B cell (primary cell): ENCODE measurements at regions not wholly inside any gene's neighbourhood (a gene's known extent, or its start where the extent isn't known, plus 50 kb on each side); places are given as distances from the start of the nearest gene placed in this dataset.

Source experiments
- ATAC-seq: fragments of 200-7000 bp; cut with Tn5 transposase; one replicate; pipeline ENCODE4 v1.10.0; 2021; ENCODE audit warnings: low read depth, mild to moderate bottlenecking, moderate number of reproducible peaks, moderate library complexity
- CTCF ChIA-PET: fragments of 350-600 bp; sonication (Branson Sonifier 250); formaldehyde crosslinking; loops from one replicate; lab custom pipeline; 2021; ENCODE audit warnings: antibody characterized with exemption, inconsistent platforms; lab: Charles Lee
- POLR2A ChIA-PET: fragments of 350-600 bp; sonication (Branson Sonifier 250); formaldehyde crosslinking; loops from one replicate; lab custom pipeline; 2021; ENCODE audit warnings: antibody characterized with exemption; lab: Charles Lee
- DNase-seq: peaks from one replicate; pipeline ENCODE4 v3.0.0; 2013
- H2AFZ ChIP-seq: 2 replicates; pipeline ENCODE4 v1.6.1; 2012; ENCODE audit warnings: mild to moderate bottlenecking, low read depth, low read length; ENCODE audit not compliant: insufficient read depth, poor library complexity, severe bottlenecking
- H3K27ac ChIP-seq, 2 donors: 1 replicate in 1 of 2; 2 replicates in 1 of 2; pipeline ENCODE4 v1.5.1; 2012 to 2013; ENCODE audit warnings: low read length in 2 of 2, mild to moderate bottlenecking in 2 of 2, moderate library complexity in 1 of 2
- H3K27me3 ChIP-seq, 4 experiments: fragments of 200-600 bp in 1 of 4; sonication (generic) in 1 of 4; replicated peaks in 1 of 4; 1 replicate in 2 of 4; 2 replicates in 2 of 4; pipeline versions ENCODE4 v1.6.1 to v1.7.0; 2013 to 2016; ENCODE audit warnings: low read length in 3 of 4, mild to moderate bottlenecking in 2 of 4, mixed read lengths in 1 of 4, moderate library complexity in 1 of 4; ENCODE audit not compliant: insufficient read depth in 4 of 4, control insufficient read depth in 3 of 4; ENCODE audit errors: control extremely low read depth in 1 of 4
- H3K36me3 ChIP-seq, 2 experiments: replicated peaks in 1 of 2; 1 replicate in 1 of 2; 2 replicates in 1 of 2; pipeline versions ENCODE4 v1.6.1 to v1.7.1; 2013; ENCODE audit warnings: low read length in 1 of 2; ENCODE audit not compliant: insufficient read depth in 2 of 2, control insufficient read depth in 1 of 2; ENCODE audit errors: control extremely low read depth in 1 of 2, extremely low read depth in 1 of 2
- H3K4me1 ChIP-seq, 2 donors: fragments of 200-600 bp in 1 of 2; sonication (generic) in 1 of 2; 1 replicate in 1 of 2; 2 replicates in 1 of 2; pipeline versions ENCODE4 v1.5.1 to v1.6.1; 2013 to 2017; ENCODE audit warnings: low read length in 2 of 2; ENCODE audit not compliant: control insufficient read depth in 2 of 2, insufficient read depth in 2 of 2
- H3K4me2 ChIP-seq: replicated peaks from 2 replicates; pipeline ENCODE3; 2012; ENCODE audit warnings: mild to moderate bottlenecking, low read depth, low read length; ENCODE audit not compliant: poor library complexity, severe bottlenecking
- H3K4me3 ChIP-seq, 5 experiments: fragments of 200-600 bp in 1 of 5; sonication (generic) in 1 of 5; 1 replicate in 3 of 5; 2 replicates in 2 of 5; pipeline versions ENCODE4 v1.5.1 to v1.7.0; 2011 to 2016; ENCODE audit warnings: low read length in 4 of 5, mild to moderate bottlenecking in 4 of 5, low read depth in 2 of 5, control low read depth in 1 of 5, moderate library complexity in 1 of 5; ENCODE audit not compliant: insufficient read depth in 1 of 5; ENCODE audit errors: control extremely low read depth in 1 of 5, extremely low read depth in 1 of 5
- H3K79me2 ChIP-seq: fragments of 200-600 bp; sonication (generic); one replicate; pipeline ENCODE4 v1.6.0; 2016; ENCODE audit warnings: low read length; ENCODE audit not compliant: control insufficient read depth, insufficient read depth
- H3K9ac ChIP-seq: fragments of 200-600 bp; sonication (generic); 2 replicates; pipeline ENCODE4 v1.6.1; 2017; ENCODE audit warnings: mild to moderate bottlenecking, low read length, moderate library complexity
- H3K9me3 ChIP-seq, 3 donors: one replicate each; pipeline versions ENCODE4 v1.6.1 to v1.7.1; 2013; ENCODE audit warnings: low read length in 2 of 3; ENCODE audit not compliant: control insufficient read depth in 2 of 3, insufficient read depth in 1 of 3; ENCODE audit errors: control extremely low read depth in 1 of 3
- H4K20me1 ChIP-seq: 2 replicates; pipeline ENCODE4 v1.6.0; 2012; ENCODE audit warnings: mild to moderate bottlenecking, low read length; ENCODE audit not compliant: insufficient read depth, control insufficient read depth, poor library complexity, severe bottlenecking
- H3K27ac Mint-ChIP-seq: one replicate; pipeline ENCODE4 v1.8.0; 2021; ENCODE audit warnings: mixed read lengths
- H3K27me3 Mint-ChIP-seq: one replicate; pipeline ENCODE4 v1.8.0; 2021; ENCODE audit warnings: mixed read lengths
- H3K4me1 Mint-ChIP-seq: one replicate; pipeline ENCODE4 v1.8.0; 2021; ENCODE audit warnings: mixed read lengths
- H3K4me3 Mint-ChIP-seq: one replicate; pipeline ENCODE4 v1.8.0; 2021; ENCODE audit warnings: mixed read lengths
- H3K9me3 Mint-ChIP-seq: one replicate; pipeline ENCODE4 v1.8.0; 2022; ENCODE audit warnings: mixed read lengths; ENCODE audit not compliant: insufficient read depth
- EZH2 ChIP-seq: IDR thresholded peaks from 2 replicates; pipeline ENCODE4 v1.6.1; 2012; ENCODE audit warnings: borderline replicate concordance, low read depth, mild to moderate bottlenecking, moderate library complexity, low read length; ENCODE audit not compliant: insufficient read depth, poor library complexity, severe bottlenecking
- WGBS: methylation state at CpG from one replicate; pipeline ENCODE4 v1.1.5; 2013; ENCODE audit warnings: missing lambda C conversion rate; ENCODE audit not compliant: insufficient coverage; 5-methylcytosine and 5-hydroxymethylcytosine counted together
- intact Hi-C: fragments of 100-400 bp; cut with micrococcal nuclease; formaldehyde crosslinking; loops from one replicate; pipeline ENCODE4 v1.10.0; 2022
- TF ChIP-seq, protein P1 (sequence below): fragments of 200-600 bp; IDR thresholded peaks from one replicate; pipeline ENCODE4 v1.8.0; 2022; ENCODE audit warnings: antibody characterized with exemption, mild to moderate bottlenecking

DNA sequence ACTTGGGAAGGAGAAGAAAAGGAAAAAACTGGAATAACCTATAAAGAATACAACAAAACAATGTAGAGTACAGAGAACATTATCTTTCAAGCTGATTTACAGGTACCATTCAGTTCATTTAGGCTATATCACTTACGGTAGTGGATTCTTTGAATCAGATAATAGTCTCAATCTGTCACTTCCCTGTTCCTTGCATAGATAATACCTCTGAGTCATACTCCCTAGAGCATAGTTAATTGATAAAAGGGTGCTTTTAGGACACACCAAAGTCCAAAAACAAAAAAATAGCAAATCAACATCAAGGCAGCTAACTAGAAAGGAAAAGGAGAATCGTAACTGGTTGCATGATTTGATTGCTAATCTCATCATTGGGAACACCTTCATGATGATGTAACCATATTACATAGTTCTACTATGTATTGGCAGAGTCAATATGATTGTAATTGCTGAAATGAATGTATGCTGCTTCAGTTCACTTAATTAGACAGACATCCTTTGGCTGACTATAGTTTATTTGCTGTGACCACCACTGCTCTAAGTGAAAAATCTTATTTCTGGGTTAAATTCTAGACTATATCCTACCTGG, 844.4 kb downstream of the GATA3 start:
- Histone ChIP-seq H3K27me3 (no peaks in the 10 kb centered on the region), H3K9me3 (no peaks in the 10 kb centered on the region), H3K27ac (no peak overlapping the region), H3K4me3 (no peak overlapping the region), H3K79me2 (no peaks in the 10 kb centered on the region), H3K9ac (no peak overlapping the region), H3K36me3 (no peaks in the 10 kb centered on the region), H3K4me1 (no peaks in the 10 kb centered on the region), H4K20me1 (no peaks in the 10 kb centered on the region), H2AFZ (no peak overlapping the region), H3K4me2 (no peak overlapping the region)
- no peaks in the 10 kb centered on the region for H3K4me1 Mint-ChIP-seq
- H3K9me3 Mint-ChIP-seq = no peaks in the 10 kb centered on the region
- CTCF ChIA-PET = no interaction called here
- no peaks in the 10 kb centered on the region for H3K27me3 Mint-ChIP-seq
- intact Hi-C loops = no loop called here
- no peak overlapping the region for H3K4me3 Mint-ChIP-seq
- POLR2A ChIA-PET = no interaction called here
- H3K27ac Mint-ChIP-seq = no peak overlapping the region
- no CpG with 5 or more reads among the region's 2 CpGs for WGBS
- no peak for ATAC-seq
- TF ChIP-seq EZH2 = no peak
- TF ChIP-seq, protein P1, sequence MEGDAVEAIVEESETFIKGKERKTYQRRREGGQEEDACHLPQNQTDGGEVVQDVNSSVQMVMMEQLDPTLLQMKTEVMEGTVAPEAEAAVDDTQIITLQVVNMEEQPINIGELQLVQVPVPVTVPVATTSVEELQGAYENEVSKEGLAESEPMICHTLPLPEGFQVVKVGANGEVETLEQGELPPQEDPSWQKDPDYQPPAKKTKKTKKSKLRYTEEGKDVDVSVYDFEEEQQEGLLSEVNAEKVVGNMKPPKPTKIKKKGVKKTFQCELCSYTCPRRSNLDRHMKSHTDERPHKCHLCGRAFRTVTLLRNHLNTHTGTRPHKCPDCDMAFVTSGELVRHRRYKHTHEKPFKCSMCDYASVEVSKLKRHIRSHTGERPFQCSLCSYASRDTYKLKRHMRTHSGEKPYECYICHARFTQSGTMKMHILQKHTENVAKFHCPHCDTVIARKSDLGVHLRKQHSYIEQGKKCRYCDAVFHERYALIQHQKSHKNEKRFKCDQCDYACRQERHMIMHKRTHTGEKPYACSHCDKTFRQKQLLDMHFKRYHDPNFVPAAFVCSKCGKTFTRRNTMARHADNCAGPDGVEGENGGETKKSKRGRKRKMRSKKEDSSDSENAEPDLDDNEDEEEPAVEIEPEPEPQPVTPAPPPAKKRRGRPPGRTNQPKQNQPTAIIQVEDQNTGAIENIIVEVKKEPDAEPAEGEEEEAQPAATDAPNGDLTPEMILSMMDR = no peak
- DNase-seq = no peak

DNA sequence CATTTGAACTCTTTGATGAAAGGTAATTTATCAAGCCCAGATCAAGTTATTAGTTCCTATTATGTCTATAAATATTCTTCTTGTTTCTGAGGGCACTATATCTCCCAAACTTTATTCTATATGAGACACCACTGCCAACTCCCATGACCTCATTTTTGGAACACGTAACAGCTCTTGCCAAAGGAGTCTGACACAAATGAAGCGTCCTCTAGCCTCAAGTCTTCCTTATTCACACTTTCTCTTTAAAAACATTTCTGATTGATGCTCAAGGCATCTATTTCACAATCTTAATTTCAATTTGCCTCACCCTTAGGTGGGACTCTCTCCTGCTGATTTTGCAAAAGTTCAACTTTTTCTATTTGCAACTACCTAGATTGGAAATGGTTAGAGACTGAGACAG, 848.4 kb downstream of the GATA3 start:
- 94% methylated on average over 2 of the region's 2 CpGs for WGBS
- Histone ChIP-seq H3K4me3 (no peak overlapping the region), H4K20me1 (no peaks in the 10 kb centered on the region), H3K9me3 (peaks cover 0 to 2% (median 0%) of the 10 kb centered on the region in 3 donors), H3K4me1 (no peaks in the 10 kb centered on the region), H2AFZ (no peak overlapping the region), H3K9ac (no peak overlapping the region), H3K27ac (no peak overlapping the region), H3K79me2 (no peaks in the 10 kb centered on the region), H3K36me3 (no peaks in the 10 kb centered on the region), H3K4me2 (no peak overlapping the region), H3K27me3 (no peaks in the 10 kb centered on the region)
- Mint-ChIP-seq H3K9me3 (no peaks in the 10 kb centered on the region), H3K4me1 (no peaks in the 10 kb centered on the region), H3K27me3 (no peaks in the 10 kb centered on the region), H3K4me3 (no peak overlapping the region), H3K27ac (no peak overlapping the region)
- DNase-seq (no peak), ATAC-seq (no peak)
- no peak for TF ChIP-seq EZH2
- TF ChIP-seq, protein P1 = no peak
- ChIA-PET CTCF (no interaction called here), POLR2A (no interaction called here)
- intact Hi-C loops = no loop called here
